ENCODE measurements at regions not wholly inside any gene's neighbourhood (a gene's known extent, or its start where the extent isn't known, plus 50 kb on each side); places are given as distances from the start of the nearest gene placed in this dataset.

DNA sequence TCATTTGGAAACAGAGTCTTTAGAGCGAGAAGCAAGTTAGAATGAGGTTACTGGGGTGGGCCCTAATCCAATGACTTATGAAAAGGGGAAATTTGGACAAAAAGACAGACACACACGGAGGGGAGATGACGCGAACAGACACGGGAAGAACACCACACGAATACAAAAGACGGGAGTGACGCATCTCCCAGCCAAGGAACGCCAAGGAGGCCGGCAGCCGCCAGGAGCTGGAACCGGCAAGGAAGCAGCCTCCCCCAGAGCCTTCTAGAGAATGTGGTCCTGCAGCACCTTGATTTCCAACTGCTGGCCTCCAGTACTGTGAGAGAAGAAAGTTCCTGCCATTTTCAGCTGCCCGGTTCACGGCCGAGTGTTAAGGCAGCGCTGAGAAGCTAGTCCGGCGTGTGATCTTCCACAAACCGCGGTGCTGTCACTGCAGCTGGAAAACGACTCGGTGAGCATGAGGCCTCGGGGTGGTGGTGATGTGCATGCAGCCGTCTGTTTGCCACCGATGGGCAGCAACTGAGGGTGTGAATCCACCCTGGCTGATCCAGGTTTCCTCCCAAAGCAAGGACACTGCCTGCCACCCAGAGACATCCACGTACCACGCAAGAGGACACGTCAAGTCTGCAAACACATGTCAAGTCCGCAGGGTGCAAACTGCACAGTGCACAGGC is 124.5 kb downstream of the NCOR2 start:
- DNase-seq = no peak

GRCh38 chr12:124442281-124442680 is 125.1 kb downstream of the NCOR2 start:
- no peak for DNase-seq

DNA sequence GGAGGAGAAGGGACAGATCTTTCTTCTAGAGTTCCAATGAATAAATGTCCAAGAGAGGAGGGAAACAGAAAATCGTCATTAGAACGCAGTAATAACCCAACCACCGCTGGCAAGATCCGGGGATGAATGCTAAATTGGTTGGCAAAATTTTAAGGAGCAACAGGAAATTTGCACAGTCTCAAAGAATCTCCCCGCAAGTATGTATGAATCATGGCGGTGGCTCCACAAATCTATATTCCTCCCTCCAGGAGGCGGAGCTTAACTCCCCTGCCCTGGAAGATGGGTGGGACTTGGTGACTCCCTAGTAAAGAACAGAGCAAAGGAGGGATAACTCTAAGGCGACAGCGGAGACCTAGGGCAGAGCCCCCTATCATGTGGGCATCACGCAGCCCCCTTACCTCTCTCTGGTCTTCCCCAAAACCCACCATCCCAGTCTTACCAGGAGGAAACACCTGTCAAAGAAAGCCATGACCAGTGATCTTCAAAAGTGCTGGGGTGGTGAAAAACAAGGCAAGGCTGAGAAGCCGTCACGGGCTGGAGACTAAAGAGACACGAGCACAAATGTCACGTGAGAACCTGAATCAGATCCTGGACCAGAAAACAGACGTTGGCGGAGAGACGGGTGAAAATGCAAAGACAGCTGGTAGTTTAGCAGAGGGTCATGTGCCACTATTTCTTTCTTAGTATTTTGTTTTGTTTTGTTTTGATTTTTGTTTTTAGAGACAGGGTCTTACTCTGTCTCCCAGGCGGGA is 125.8 kb downstream of the NCOR2 start:
- no peak for DNase-seq

DNA sequence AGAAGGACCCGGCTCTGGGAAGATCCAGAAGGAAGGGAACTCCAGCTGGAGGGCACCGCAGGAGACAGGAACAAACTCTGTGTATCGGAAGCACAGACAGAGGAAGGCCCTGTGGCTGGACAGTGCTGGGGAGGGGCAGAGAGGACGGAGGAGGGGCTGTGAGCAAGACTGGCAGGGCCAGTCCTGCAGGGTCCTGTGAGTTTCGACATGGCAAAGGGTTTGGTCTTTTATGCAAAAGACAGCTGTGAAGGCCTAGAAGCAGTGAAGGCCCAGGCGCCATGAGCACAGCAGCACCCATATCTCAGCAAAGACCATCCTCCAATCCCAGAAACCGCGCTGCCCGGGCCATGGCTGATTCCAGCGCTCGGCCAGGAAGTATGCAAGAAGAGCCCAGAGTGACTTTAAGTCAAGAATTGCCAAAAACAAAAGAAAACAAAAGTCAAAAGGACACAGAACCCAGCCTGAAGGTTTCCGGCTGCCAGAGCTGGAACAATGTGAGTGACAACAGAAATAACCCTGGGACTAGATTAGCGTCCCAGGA is 126.5 kb downstream of the NCOR2 start:
- no peak for DNase-seq

DNA sequence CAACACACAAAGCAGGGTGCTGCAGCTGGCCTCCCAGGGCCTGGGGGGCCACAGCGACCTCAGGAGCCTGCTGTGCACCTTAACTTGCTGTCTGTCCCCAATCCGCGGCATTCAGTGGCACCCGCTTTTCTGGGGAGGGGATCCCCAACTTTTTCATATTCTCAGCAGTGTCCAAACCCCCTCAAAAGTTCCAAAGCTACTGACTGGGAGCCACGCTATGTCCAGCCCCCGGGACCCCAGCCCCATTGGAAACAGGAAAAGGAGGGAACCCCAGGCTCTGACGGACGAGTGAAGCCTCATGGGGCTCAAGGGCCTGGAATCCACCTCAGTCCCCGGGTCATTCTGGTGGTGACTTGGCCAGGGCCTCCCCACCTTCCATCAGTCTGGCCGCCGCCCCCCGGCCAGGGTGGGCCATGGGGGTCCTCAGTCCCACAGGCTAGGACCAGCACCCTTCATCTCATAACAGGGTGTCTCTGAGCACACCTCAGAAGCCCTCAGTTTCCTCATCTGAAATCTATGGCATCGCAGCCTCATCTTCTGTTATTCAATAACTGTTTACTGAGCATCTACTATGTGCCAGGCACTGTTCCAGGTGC is 127.3 kb downstream of the NCOR2 start:
- DNase-seq = no peak

DNA sequence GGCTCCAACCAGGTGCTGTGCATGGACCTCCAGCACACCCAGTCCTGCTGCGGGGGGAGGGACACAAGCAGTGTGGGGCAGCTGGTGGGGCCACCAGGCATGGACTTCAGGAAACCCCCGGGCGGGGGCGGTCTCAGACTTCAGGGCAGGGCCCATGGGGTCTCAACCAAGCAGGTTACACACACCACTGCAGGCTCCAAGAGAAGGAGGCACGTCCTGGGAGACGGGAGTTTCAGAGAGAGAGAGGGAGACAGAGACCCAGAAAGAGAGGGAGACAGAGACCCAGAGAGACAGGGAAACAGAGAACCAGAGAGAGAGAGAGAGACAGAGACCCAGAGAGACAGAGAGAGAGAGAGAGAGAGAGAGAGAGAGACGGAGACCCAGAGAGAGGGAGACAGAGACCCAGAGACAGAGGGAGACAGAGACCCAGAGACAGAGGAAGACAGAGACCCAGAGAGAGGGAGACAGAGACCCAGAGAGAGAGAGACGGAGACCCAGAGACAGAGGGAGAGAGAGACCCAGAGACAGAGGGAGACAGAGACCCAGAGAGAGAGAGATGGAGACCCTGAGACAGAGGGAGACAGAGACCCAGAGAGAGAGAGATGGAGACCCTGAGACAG is 128.9 kb downstream of the NCOR2 start:
- DNase-seq = no peak

DNA sequence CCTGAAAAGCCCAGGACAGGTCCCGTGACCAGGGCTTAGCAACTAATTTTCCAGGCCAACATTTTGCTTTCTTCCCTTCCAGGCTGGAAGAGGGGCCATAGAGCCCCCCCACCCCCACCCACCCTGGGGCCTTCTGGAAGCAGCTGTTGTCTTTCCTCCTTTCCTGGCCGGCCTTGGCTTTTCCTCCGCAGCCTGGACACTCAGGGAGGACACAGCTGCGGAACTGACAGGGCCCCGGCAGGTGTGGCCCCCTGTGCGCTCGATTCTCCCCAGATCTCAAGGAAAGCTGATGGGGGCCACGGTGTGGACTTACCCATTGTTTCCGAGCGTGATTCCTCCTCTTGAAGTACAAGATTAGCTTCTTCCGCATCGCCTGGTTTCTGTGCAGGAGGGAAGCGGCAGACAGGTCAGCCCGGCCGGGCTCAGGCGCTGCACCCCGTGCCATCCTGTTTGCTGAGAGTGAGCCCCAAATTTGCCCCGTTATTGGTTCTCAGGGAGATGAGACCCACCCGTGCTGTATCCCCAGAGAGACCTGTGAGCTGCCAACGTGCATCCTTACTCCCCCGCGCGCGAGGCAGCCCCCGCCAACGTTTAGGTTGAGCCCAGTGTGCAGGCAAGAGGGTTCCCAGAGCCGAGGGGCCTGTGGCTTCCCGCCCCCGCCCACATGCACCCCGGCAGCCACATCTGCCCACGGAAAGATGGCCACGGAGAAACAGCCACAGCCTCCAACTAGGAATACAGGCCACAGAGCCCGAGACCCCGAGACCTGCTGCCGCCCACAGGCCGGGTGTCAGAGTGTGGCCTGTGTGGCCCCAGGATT is 129.6 kb downstream of the NCOR2 start:
- no peak for DNase-seq

DNA sequence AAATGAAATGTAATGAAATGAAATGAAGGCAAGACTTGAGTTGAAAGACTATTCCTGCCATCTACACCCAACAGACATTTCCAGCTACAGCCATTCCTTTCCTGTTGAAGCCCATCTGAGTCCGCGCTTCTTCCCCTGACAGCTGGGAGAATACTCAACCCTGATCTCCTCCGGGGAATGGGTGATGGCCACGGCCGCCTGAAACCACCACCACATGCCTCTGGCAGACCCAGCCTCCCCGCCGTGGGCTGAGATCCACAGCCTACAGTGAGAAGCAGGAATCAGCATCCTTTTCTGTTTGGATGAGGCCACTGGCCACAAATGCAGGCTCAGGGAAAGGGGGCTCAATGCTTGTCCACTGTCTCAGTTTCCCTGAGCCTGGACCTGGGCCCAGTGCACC is 130.3 kb downstream of the NCOR2 start:
- no peak for DNase-seq

DNA sequence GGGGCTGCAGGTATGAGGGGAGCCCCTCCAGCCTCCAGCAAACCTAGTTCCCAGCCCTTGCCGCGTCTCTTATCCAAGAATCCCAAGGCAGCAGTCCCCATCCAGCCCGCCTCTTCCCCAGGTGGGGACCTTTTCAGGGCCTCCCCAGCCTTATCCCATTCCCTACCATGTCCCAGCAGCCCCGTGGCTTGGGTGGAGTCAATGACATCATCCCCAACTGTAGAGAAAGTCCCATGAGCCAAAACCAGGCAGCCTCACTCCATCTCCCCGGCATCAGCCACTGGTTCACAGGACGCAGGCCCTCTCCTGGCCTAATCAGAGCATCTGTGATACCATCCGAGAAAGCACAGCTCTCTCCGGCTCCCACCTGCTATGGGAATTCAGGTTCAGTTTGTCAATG is 131.0 kb downstream of the NCOR2 start:
- DNase-seq = no peak

GRCh38 chr12:124435806-124436345 is 131.5 kb downstream of the NCOR2 start:
- DNase-seq = no peak

DNA sequence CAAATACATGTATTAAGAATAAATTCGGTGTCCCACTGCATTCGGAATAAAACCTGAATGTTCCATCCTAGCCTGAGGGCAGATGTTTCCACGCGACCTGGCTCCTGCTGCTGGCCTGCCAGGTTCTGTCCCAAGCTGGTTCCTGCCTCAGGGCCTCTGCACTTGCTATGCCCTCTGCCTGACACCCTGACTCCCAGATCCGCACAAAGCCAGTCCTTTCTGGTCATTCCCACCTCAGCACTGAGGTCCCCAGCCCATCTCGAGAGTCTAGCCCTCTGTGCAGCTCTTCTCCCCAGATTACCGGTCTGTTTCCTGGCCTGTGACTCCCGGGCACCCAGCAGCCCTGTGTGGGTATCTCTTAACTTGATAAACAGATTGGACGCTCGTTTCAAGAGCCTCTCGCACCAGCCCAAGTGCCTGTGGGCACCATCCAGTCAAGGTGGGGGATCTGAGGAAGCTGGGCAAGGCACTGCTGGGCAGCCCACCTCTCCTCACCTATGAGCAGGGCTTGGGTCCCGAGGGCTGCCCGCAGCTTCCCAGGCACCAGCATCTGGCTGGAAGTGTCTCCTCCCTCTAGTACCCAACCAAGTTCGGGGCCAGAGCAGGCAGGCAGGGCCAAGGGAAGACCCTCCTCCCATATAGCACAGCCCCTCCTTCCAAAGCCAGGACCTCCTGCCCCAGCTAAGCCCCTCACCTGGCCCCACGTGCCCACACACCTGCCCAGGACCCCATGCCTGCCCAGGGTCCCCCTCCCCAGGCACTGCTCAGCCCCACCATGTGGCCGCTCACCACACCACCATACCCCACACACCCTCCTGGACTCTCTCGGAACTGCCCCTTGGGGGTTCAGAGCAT is 132.2 kb downstream of the NCOR2 start:
- no peak for DNase-seq

DNA sequence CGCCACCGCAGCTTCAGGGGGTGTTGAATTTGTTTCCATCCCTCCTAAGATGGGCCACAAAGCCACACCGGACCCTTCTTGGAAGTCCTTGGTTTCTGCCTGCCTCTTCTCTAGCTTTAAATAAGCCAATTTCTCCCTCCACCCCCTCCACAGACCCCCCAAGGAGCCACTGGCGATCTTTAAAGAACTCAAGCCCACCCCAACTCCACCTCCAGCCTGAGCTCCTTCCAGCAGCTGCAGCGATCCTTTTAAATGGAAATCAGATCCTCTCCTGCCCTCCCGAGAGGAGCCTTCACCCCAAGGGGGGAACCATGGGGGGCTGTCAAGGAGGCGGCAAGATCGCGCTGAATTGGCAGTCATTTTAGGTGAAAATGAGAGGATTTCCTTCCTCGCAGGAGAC is 133.1 kb downstream of the NCOR2 start:
- DNase-seq = no peak

- DNase-seq = no peak
Measured at GRCh38 chr12:124433879-124434278, 133.5 kb downstream of the NCOR2 start.

DNA sequence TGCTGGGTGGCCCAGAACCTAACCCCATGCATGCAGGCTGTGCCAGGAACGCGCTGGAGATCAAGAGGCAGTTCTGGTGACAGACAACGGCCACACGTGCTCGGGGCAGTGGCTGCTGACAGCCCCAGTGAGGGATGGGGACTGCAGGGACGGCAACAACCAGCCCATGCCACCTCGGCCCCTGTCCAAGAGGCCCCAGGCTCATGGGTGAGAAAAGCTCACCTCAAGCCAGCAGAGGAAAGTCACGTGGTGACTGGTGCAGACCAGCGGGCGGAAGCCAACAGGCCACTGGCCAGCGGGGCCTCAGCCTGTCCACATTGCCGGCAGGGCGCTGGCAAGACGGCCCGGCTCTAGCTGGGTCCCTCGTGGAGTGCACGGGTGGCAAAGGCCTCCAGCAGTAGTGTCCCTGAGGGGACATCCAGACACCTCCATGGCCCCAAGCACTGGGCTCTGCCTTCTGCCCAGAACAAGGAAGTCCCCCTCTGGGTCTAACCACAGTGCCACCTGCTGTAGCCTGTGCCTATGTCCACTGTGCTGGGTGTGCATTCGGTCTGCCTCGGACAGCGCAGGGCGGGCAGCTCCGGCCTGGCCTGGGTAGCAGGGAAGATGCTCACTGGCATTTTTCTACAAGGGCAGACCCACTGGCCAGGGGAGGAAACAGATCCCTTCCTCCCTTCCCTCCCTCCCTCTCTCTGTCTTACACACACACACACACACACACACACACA is 134.1 kb downstream of the NCOR2 start:
- no peak for DNase-seq

DNA sequence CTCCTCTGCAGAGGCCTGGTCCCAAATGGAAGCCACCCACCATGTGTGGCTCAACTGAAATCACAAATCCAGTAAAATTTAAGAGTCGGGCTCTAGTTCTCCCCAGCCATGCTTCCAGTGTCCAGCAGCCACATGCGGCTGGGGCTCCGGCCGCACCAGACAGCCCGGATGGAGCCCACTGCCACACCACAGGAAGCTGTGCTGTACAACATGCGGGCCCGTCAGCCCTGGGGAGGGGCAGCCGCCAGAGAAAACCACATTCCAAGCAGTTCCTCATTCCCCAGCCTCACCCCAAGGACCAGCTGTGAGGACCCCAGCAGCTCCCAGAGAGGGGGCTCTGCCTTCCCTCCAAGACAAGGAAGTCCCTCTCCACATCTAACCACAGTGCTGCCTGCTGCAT is 135.0 kb downstream of the NCOR2 start:
- DNase-seq = no peak

DNA sequence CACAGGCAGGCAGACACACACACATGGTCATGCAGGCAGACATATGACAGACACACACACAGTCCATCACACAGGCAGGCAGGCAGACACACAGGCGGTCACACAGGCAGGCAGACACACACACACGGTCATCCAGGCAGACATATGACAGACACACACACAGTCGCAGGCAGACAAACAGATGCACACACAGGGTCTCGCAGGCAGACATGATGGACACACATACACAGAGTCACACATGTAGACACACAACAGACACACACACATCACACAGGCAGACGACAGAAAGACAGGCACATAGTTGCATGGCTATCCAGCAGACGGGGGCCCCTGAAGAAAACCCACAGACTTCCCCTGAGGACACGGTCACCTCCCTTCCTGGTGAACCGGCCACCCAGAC is 135.4 kb downstream of the NCOR2 start:
- no peak for DNase-seq

- no peak for DNase-seq
Measured at GRCh38 chr12:124430491-124430890, 135.6 kb downstream of the RFLNA start.

GRCh38 chr12:124429535-124429934 is 134.6 kb downstream of the RFLNA start:
- DNase-seq = no peak

- DNase-seq = no peak
Measured at GRCh38 chr12:124428792-124429281, 133.9 kb downstream of the RFLNA start.

GRCh38 chr12:124428136-124428791 is 133.4 kb downstream of the RFLNA start:
- DNase-seq = peak in 1 of 3 experiments; percentile 37
